Epithelial cell of proximal tubule (primary cell): ENCODE measurements at regions not wholly inside any gene's neighbourhood (a gene's known extent, or its start where the extent isn't known, plus 50 kb on each side); places are given as distances from the start of the nearest gene placed in this dataset.

Experiments
- DNase-seq: peaks from one replicate; pipeline ENCODE4 v3.0.0-alpha.2; 2011; ENCODE audit warnings: low read depth
- H3K4me3 ChIP-seq: 2 replicates; pipeline ENCODE4 v1.5.1; 2011; ENCODE audit warnings: low read depth, mild to moderate bottlenecking, low read length
- CTCF ChIP-seq: conservative IDR thresholded peaks from 2 replicates; pipeline ENCODE4 v1.5.1; 2012; ENCODE audit warnings: low read depth, mild to moderate bottlenecking, low read length

DNA sequence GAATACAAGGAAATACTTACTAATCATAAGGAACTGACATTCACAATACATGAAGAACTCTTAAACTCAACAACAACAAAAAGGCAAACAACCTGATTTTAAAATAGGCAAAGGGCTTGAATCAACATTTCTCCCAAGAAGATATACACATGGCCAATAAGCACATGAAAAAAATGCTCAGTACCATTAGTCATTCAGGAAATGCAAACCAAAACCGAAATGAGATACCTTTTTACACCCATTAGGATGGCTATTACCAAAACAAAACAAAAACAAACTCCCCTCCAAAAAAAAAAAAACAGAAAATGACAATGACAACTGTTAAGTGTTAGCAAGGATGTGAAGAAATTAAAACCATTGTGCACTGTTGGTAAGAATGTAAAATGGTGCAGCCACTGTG is 104.1 kb upstream of the ZNF462 start:
- H3K4me3 ChIP-seq, result no peak overlapping the region
- DNase-seq, result no peak
- TF ChIP-seq CTCF, result no peak

DNA sequence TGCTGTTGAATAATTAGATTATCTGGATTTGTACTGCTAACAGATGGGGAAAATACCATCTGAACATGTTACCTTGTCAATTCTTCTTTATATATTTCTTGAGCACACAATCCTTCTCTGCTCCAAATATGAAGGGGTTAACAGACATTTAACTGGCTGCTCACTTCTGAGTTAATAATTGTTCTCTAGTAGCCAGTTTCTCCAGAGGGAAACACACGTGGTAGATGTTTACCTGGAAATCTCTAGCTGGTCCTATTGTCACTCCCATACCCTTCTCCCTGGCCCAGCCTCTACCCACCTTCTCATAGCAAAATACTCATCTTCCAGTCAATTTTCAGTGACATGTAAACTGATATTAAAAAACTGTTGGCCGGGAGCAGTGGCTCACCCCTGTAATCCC is 101.5 kb upstream of the ZNF462 start:
- H3K4me3 ChIP-seq, result no peak overlapping the region
- TF ChIP-seq CTCF, result no peak
- DNase-seq, result no peak

- no peak for TF ChIP-seq CTCF
- no peak for DNase-seq
- no peak overlapping the region for H3K4me3 ChIP-seq
Measured at GRCh38 chr9:106766616-106767015, 96.3 kb upstream of the ZNF462 start.

- DNase-seq, result no peak
- no peak overlapping the region for H3K4me3 ChIP-seq
- TF ChIP-seq CTCF, result no peak
Measured at GRCh38 chr9:106769331-106769730, 93.6 kb upstream of the ZNF462 start.

DNA sequence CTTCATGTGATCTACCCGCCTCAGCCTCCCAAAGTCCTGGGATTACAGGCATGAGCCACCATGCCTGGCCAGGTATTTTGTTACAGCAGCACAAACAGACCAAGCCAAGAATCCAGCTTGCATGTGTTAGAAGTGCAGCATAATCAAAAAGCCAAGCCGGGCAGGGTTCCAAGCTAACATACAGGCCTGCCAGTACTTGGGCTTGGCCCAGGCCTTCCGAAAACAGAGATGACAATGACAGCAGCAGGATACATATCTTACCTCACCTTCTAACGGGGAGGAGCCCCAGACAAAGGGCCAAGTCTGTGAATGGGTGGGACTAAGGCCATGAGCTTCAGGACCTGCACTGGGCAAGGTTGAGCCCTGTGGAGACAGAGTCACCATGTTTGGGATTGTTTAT is 91.4 kb upstream of the ZNF462 start:
- TF ChIP-seq CTCF, result no peak
- no peak for DNase-seq
- no peak overlapping the region for H3K4me3 ChIP-seq

DNA sequence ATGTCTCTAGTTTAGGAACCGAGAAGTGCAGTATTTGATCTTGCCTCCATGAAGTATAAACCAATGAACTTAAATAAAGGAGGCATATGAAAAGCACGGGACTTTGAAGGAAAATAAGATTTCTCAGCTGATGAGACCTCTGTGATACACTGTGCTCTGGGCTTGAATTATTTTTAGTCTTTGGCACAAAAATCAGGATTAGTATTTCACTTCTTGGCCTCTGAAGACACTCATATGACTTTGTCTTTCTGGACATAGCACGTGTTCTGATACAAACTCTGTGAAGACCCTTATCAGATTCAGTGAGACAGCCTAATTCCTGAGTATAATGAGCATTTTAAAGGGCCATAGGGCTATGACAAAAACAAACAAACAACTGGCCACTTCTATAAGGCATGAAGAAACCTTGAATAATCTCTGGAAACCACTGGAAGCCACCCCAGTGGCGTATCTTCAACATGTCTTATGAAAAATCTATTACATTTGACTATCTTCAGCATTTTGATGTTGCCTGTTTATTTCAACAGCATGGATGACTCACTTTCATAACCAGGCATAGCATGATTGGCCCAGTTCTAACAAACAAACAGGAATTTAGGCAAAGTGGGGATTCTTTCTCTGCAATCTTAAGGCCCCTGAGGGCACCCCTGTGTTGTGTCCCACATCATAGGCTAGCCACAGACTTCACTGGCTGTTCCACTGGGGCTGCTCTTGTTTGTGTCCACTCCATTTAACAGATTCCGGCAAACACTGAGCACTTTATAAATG is 90.3 kb upstream of the ZNF462 start:
- H3K4me3 ChIP-seq, result no peak overlapping the region
- DNase-seq, result no peak
- no peak for TF ChIP-seq CTCF

- no peak for DNase-seq
- H3K4me3 ChIP-seq, result no peak overlapping the region
- no peak for TF ChIP-seq CTCF
Measured at GRCh38 chr9:106773750-106774149, 89.2 kb upstream of the ZNF462 start.
